ENCODE measurements at regions not wholly inside any gene's neighbourhood (a gene's known extent, or its start where the extent isn't known, plus 50 kb on each side); places are given as distances from the start of the nearest gene placed in this dataset.
"Not testable (repeated sequence)": the region's sequence is repeated elsewhere in the genome, so short reads cannot be mapped to it uniquely, and the experiment has no call there.

DNA sequence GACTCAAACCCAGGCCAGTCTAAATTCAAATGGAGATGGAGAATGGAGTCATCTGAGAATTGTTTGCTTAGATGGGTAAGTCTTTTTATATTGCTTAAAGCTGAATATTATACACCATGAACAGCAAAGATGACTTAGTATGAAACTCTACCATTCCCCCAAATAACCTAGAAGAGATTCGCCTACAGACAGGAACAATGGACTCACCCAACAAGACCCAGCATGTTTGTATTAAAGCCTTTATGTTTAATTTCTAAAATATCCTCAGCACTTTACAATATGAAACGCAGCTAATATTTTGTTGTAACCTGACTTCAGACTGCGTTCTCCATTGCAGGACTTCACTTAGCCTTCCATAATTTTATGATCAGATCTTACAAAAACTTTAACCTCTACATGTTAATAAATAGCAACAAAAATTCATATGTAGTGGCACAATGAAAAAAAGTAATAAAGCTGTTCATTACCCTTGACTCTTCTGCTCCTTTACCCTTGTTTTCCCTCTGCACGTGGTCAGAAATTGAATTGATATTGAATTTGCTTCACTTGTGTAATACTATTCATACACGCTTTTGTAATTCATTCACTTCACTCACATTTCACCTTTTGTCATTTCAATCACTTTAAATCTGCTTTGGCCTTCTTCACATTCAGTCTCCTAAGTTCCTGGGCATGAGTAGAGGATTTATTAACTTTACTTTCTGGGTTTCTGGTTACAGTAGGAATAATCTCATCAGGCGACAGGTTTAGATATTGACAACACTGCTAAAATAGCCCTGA, 177.3 kb upstream of the PTBP2 start:
- H3K4me1 Mint-ChIP-seq (ENCODE audit: low read depth): no peaks in the 10 kb centered on the region
- no peak overlapping the region for H3K4me3 Mint-ChIP-seq
- no peaks in the 10 kb centered on the region for H3K9me3 Mint-ChIP-seq

DNA sequence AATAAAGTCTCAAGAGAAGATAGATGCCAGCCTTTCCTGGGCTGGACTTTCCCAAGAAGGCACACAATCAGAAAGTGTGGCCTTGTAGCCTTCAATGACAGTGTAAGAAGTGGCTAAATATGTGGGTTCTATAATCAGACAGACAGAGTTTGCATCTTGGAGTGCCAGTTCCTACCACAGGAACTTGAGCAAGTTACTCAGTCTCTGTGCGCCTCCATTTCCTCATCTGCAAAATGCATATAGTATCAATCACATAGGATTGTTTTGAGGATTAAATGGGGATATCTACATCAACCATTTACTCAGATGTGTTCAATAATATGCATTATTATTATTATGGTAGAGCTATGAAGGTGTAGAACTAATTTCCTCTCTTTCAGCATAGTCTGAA, 176.8 kb upstream of the PTBP2 start:
- H3K4me1 Mint-ChIP-seq (ENCODE audit: low read depth): no peaks in the 10 kb centered on the region
- no peaks in the 10 kb centered on the region for H3K36me3 Mint-ChIP-seq (ENCODE audit: low read depth)
- no peaks in the 10 kb centered on the region for H3K9me3 Mint-ChIP-seq
- H3K27me3 Mint-ChIP-seq: no peaks in the 10 kb centered on the region
- H3K27ac Mint-ChIP-seq: no peak overlapping the region
- H3K4me3 Mint-ChIP-seq: no peak overlapping the region

More for the DNA sequence above, 177.3 kb upstream of the PTBP2 start:
- H3K27ac Mint-ChIP-seq: no peak overlapping the region
- no peaks in the 10 kb centered on the region for H3K36me3 Mint-ChIP-seq (ENCODE audit: low read depth)
- no peaks in the 10 kb centered on the region for H3K27me3 Mint-ChIP-seq

- Mint-ChIP-seq H3K9me3 (no peaks in the 10 kb centered on the region), H3K4me3 (no peak overlapping the region), H3K27me3 (no peaks in the 10 kb centered on the region), H3K36me3 (ENCODE audit: low read depth) (no peaks in the 10 kb centered on the region), H3K27ac (no peak overlapping the region), H3K4me1 (ENCODE audit: low read depth) (no peaks in the 10 kb centered on the region)
These were observed 175.5 kb upstream of the PTBP2 start for GRCh38 chr1:96545935-96546656.

DNA sequence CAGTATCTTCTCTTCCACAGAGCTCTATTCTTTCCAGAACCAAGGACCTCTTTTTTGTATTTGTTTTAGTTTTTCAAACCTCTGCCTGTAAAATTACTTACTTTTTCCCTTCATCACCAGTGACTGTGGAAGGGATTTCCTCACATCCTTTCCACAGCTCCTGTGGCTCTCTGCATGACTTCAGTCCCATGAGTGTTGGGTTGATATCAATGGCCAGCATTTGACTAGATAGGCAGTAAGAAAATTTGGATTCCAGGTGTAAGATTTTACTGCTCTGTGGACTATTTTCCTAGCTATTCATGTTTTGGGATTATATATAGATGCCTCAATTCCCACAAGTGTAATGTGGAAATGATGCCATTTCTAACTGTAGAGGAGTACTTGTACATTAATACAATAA, 171.5 kb upstream of the PTBP2 start:
- Mint-ChIP-seq H3K4me1 (ENCODE audit: low read depth) (no peaks in the 10 kb centered on the region), H3K4me3 (no peak overlapping the region), H3K27me3 (no peaks in the 10 kb centered on the region), H3K9me3 (no peaks in the 10 kb centered on the region), H3K36me3 (ENCODE audit: low read depth) (no peaks in the 10 kb centered on the region), H3K27ac (no peak overlapping the region)

- no peak overlapping the region for H3K4me3 Mint-ChIP-seq
- no peaks in the 10 kb centered on the region for H3K36me3 Mint-ChIP-seq (ENCODE audit: low read depth)
- H3K27me3 Mint-ChIP-seq: peaks cover 4% of the 10 kb centered on the region
- no peak overlapping the region for H3K27ac Mint-ChIP-seq
- no peaks in the 10 kb centered on the region for H3K9me3 Mint-ChIP-seq
- H3K4me1 Mint-ChIP-seq (ENCODE audit: low read depth): no peaks in the 10 kb centered on the region
These were observed 169.1 kb upstream of the PTBP2 start for GRCh38 chr1:96552451-96552850.

GRCh38 chr1:96553811-96554210, 167.8 kb upstream of the PTBP2 start:
- H3K4me1 Mint-ChIP-seq (ENCODE audit: low read depth): no peaks in the 10 kb centered on the region
- H3K9me3 Mint-ChIP-seq: no peaks in the 10 kb centered on the region
- no peaks in the 10 kb centered on the region for H3K36me3 Mint-ChIP-seq (ENCODE audit: low read depth)
- peaks cover 4% of the 10 kb centered on the region for H3K27me3 Mint-ChIP-seq
- no peak overlapping the region for H3K4me3 Mint-ChIP-seq
- H3K27ac Mint-ChIP-seq: no peak overlapping the region

DNA sequence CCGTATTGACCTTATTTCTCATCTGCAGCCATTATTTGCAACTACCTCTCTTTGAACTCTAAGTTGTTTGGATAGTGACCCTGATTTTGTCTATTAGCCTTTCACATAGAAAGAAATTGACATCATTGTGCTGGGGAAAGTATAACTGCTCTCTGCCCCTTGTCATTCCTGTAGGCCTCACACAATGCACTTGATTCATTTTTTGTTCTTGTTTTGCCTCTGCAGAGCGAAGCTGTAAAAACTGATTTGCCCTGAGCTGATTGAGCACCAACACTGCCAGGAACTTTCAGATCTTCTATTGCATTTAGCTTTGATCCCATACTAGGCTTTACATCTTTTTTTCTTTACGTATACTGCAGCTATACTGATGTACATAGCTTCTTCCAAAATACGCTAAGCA, 167.2 kb upstream of the PTBP2 start:
- H3K36me3 Mint-ChIP-seq (ENCODE audit: low read depth): no peaks in the 10 kb centered on the region
- peaks cover 4% of the 10 kb centered on the region for H3K27me3 Mint-ChIP-seq
- H3K4me1 Mint-ChIP-seq (ENCODE audit: low read depth): no peaks in the 10 kb centered on the region
- H3K9me3 Mint-ChIP-seq: no peaks in the 10 kb centered on the region
- H3K27ac Mint-ChIP-seq: no peak overlapping the region
- no peak overlapping the region for H3K4me3 Mint-ChIP-seq

GRCh38 chr1:96557336-96557735, 164.2 kb upstream of the PTBP2 start:
- Mint-ChIP-seq H3K4me3 (no peak overlapping the region), H3K4me1 (ENCODE audit: low read depth) (no peaks in the 10 kb centered on the region), H3K27ac (no peak overlapping the region), H3K9me3 (no peaks in the 10 kb centered on the region), H3K36me3 (ENCODE audit: low read depth) (no peaks in the 10 kb centered on the region), H3K27me3 (peaks cover 4% of the 10 kb centered on the region)

DNA sequence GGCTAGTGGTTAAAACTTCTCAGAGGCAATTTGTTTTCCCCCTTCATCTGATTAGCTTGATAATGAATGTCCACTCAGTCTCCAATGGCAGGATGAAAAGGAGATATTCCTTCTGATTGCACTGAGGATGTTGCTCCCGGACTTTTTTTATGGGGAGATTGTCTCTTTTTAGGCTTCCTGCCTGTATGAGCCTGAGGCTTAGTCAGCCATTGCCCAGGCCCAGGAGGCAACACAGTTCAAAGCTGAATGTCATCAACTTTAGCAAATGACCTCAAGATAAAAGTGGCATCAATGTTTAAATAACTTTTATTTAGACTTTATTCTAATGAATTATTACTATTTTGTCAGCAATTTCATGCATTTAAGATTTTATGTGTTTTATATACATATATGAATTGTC, 162.9 kb upstream of the PTBP2 start:
- Mint-ChIP-seq H3K9me3 (no peaks in the 10 kb centered on the region), H3K4me1 (ENCODE audit: low read depth) (no peaks in the 10 kb centered on the region), H3K4me3 (no peak overlapping the region), H3K27ac (no peak overlapping the region), H3K27me3 (peaks cover 4% of the 10 kb centered on the region), H3K36me3 (ENCODE audit: low read depth) (no peaks in the 10 kb centered on the region)

- H3K4me3 Mint-ChIP-seq: no peak overlapping the region
- no peaks in the 10 kb centered on the region for H3K36me3 Mint-ChIP-seq (ENCODE audit: low read depth)
- H3K27ac Mint-ChIP-seq: no peak overlapping the region
- H3K9me3 Mint-ChIP-seq: no peaks in the 10 kb centered on the region
- peaks cover 4% of the 10 kb centered on the region for H3K27me3 Mint-ChIP-seq
- no peaks in the 10 kb centered on the region for H3K4me1 Mint-ChIP-seq (ENCODE audit: low read depth)
These were observed 162.4 kb upstream of the PTBP2 start for GRCh38 chr1:96559181-96559580.

DNA sequence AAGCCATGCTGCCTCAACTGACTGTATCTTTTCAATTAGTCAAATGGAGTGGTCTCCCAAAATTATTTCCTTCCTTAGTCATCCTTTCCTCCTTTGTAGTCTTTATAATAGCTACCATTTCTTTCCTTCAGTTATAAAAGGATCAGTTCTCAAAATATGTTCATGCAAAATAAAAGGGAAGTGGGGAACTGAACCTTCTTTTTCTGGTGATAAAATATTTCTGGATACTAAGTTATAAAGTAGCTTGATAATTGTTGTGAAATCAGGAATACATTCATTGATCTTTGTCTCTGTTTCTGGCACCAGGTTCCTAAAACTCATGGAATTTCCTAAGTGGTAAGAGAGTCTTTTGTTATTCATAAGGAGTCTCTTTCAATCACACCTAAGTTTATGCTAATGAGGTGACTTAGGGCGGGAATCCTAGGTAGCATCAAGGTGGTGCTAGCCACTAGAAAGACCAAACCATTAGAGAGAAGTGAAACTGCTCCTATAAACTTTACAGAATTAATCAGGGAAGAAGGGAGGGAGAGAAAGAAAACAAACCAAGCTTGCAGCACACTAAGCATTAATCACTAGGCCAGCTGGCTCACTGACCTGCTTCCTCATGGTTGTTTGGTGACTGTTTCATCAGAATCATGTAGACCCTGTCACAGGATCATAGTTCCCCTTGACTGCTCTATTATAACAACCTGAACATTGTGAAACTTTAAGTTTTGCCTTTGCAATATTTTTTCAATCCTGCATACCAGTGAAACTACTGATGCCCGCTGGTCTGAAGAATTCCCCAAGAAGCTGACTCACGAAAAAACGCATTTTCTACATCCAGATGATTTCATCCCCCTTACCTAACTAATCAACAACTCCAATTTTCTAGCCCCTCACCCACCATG, 161.6 kb upstream of the PTBP2 start:
- Mint-ChIP-seq H3K4me1 (ENCODE audit: low read depth) (no peaks in the 10 kb centered on the region), H3K9me3 (no peaks in the 10 kb centered on the region), H3K27ac (no peak overlapping the region), H3K4me3 (no peak overlapping the region), H3K27me3 (peaks cover 4% of the 10 kb centered on the region), H3K36me3 (ENCODE audit: low read depth) (no peaks in the 10 kb centered on the region)

GRCh38 chr1:96562094-96562493, 159.5 kb upstream of the PTBP2 start:
- no peaks in the 10 kb centered on the region for H3K36me3 Mint-ChIP-seq (ENCODE audit: low read depth)
- no peak overlapping the region for H3K27ac Mint-ChIP-seq
- H3K27me3 Mint-ChIP-seq: peaks cover 4% of the 10 kb centered on the region
- no peaks in the 10 kb centered on the region for H3K4me1 Mint-ChIP-seq (ENCODE audit: low read depth)
- no peaks in the 10 kb centered on the region for H3K9me3 Mint-ChIP-seq
- H3K4me3 Mint-ChIP-seq: no peak overlapping the region

DNA sequence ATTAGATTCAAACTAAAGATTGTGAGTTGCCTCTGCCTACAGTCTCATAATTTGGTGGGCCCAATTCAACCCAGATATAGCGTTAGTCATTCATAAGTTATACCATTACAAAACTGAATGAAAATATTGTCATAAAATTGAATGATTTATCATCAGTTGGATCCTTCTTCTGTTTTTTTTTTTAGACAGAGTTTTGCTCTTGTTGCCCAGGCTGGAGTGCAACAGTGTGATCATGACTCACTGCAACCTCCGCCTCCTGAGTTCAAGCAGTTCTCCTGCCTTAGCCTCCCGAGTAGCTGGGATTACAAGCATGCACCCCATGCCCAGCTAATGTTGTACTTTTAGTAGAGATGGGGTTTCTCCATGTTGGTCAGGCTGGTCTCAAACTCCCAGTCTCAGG, 157.2 kb upstream of the PTBP2 start:
- not testable (repeated sequence) for H3K27me3 Mint-ChIP-seq; H3K4me3 Mint-ChIP-seq; H3K36me3 Mint-ChIP-seq (ENCODE audit: low read depth); H3K9me3 Mint-ChIP-seq; H3K4me1 Mint-ChIP-seq (ENCODE audit: low read depth); H3K27ac Mint-ChIP-seq

- Mint-ChIP-seq H3K9me3 (no peaks in the 10 kb centered on the region), H3K27me3 (no peaks in the 10 kb centered on the region), H3K4me1 (ENCODE audit: low read depth) (no peaks in the 10 kb centered on the region), H3K36me3 (ENCODE audit: low read depth) (no peaks in the 10 kb centered on the region), H3K27ac (no peak overlapping the region), H3K4me3 (no peak overlapping the region)
These were observed 156.0 kb upstream of the PTBP2 start for GRCh38 chr1:96565546-96565945.

GRCh38 chr1:96568639-96569038, 152.9 kb upstream of the PTBP2 start:
- H3K4me3 Mint-ChIP-seq: no peak overlapping the region
- no peaks in the 10 kb centered on the region for H3K4me1 Mint-ChIP-seq (ENCODE audit: low read depth)
- no peaks in the 10 kb centered on the region for H3K36me3 Mint-ChIP-seq (ENCODE audit: low read depth)
- no peak overlapping the region for H3K27ac Mint-ChIP-seq
- peaks cover 3% of the 10 kb centered on the region for H3K27me3 Mint-ChIP-seq
- H3K9me3 Mint-ChIP-seq: no peaks in the 10 kb centered on the region

Measured in stimulated activated naive CD8-positive, alpha-beta T cell treated with anti-CD3 and anti-CD28 coated beads, Interleukin-15, Interleukin-2, amounts not matched to agents 100 ng/mL and 50 ng/mL, for 24 hours (primary cell).